ENCODE measurements at regions not wholly inside any gene's neighbourhood (a gene's known extent, or its start where the extent isn't known, plus 50 kb on each side); places are given as distances from the start of the nearest gene placed in this dataset.
"Not testable (repeated sequence)": the region's sequence is repeated elsewhere in the genome, so short reads cannot be mapped to it uniquely, and the experiment has no call there.

DNA sequence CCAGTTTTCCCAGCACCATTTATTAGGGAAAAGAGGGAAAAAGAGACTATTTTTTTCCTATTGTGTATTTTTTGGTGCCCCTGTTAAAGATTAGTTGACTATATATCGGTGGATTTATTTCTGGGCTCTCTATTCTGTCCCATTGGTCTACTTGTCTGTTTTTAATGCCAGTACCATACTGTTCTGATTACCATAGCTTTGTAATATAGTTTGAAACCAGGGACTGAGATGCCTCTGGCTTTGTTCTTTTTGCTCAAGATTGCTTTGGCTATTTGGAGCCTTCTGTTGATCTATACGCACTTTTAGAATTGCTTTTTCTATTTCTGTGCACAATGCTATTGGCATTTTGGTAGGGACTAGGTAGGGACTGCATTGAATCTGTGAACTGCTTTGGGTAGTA lies 151.7 kb downstream of the ADCYAP1 start:
- no peak for DNase-seq (ENCODE audit: low read depth)
- no peak overlapping the region for H3K4me3 ChIP-seq (ENCODE audit: low read depth, low read length)
- TF ChIP-seq, protein P1, sequence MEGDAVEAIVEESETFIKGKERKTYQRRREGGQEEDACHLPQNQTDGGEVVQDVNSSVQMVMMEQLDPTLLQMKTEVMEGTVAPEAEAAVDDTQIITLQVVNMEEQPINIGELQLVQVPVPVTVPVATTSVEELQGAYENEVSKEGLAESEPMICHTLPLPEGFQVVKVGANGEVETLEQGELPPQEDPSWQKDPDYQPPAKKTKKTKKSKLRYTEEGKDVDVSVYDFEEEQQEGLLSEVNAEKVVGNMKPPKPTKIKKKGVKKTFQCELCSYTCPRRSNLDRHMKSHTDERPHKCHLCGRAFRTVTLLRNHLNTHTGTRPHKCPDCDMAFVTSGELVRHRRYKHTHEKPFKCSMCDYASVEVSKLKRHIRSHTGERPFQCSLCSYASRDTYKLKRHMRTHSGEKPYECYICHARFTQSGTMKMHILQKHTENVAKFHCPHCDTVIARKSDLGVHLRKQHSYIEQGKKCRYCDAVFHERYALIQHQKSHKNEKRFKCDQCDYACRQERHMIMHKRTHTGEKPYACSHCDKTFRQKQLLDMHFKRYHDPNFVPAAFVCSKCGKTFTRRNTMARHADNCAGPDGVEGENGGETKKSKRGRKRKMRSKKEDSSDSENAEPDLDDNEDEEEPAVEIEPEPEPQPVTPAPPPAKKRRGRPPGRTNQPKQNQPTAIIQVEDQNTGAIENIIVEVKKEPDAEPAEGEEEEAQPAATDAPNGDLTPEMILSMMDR (IDR thresholded peaks at IDR 0.05; ENCODE audit: low read depth, low read length, missing control alignments) = no peak

- no peak overlapping the region for H3K4me3 ChIP-seq (ENCODE audit: low read depth, low read length)
- TF ChIP-seq, protein P1 (IDR thresholded peaks at IDR 0.05; ENCODE audit: low read depth, low read length, missing control alignments) = no peak
- no peak for DNase-seq (ENCODE audit: low read depth)
These were observed 152.7 kb downstream of the ADCYAP1 start for GRCh38 chr18:1057367-1057766.

DNA sequence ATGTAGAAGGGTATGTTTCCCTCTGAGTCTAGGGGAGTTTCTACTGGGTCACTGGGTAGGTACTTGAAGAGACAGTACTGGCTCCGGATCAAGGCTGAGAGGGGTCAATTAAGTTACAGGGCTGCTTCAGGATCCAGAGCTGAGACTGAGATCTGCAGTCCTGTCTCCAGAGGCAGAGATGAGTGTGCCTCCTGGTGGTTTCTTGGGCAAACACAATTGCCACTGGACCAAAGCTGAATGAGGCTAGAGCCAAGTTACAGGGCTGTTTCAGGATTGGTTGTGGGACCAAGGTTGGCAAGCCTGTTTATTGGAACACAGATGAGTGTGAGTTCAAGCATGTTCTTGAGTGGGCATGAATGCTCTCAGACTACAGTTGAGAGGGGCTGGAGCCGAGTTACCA lies 157.9 kb downstream of the ADCYAP1 start:
- H3K4me3 ChIP-seq (ENCODE audit: low read depth, low read length) = no peak overlapping the region
- TF ChIP-seq, protein P1 (IDR thresholded peaks at IDR 0.05; ENCODE audit: low read depth, low read length, missing control alignments) = peak; percentile 21
- no peak for DNase-seq (ENCODE audit: low read depth)

DNA sequence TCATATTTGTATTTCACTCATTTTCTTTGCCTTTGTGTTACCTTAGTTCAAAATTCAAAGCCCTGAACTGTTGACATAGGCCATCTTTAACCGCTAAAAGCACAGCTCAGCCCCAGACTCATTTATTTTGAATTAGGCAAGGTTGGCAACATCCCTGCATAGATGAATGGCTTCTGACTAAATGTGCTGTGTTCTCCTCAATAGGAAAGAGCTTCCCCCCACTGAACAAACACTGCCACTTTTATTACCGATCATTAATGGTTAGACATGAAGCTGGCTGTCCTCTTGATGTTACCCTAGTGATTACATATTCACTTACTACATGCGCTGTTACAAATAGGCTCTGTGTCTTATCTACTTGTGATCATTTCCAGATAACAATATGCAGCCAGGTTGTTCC lies 170.7 kb downstream of the ADCYAP1 start:
- DNase-seq (ENCODE audit: low read depth) = no peak
- no peak overlapping the region for H3K4me3 ChIP-seq (ENCODE audit: low read depth, low read length)
- TF ChIP-seq, protein P1 (IDR thresholded peaks at IDR 0.05; ENCODE audit: low read depth, low read length, missing control alignments) = no peak

DNA sequence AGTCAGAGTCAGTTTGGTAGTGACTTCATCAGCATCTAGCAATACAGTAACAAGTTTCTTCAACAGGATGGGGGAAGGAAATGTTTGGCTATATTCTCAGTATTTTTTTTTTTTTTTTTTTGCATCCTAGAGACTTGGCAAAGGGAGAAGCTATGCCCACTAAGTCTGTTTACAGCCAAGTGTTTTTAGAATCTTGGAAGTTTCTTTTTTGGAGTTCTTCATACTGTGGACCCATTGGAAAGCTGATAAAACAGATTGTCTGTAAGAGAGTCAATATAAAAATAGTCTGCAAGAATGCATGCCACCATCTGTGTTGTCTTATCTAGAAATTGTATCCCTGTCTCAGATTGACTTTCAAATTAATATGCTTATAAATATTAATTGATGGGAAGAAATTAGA lies 171.2 kb downstream of the ADCYAP1 start:
- TF ChIP-seq, protein P1 (IDR thresholded peaks at IDR 0.05; ENCODE audit: low read depth, low read length, missing control alignments) = no peak
- DNase-seq (ENCODE audit: low read depth) = no peak
- no peak overlapping the region for H3K4me3 ChIP-seq (ENCODE audit: low read depth, low read length)

GRCh38 chr18:1078301-1078700 lies 173.6 kb downstream of the ADCYAP1 start:
- H3K4me3 ChIP-seq (ENCODE audit: low read depth, low read length) = no peak overlapping the region
- no peak for DNase-seq (ENCODE audit: low read depth)
- TF ChIP-seq, protein P1 (IDR thresholded peaks at IDR 0.05; ENCODE audit: low read depth, low read length, missing control alignments) = no peak

GRCh38 chr18:1083675-1084074 lies 179.0 kb downstream of the ADCYAP1 start:
- DNase-seq (ENCODE audit: low read depth); H3K4me3 ChIP-seq (ENCODE audit: low read depth, low read length): not testable (repeated sequence)

GRCh38 chr18:1090758-1091157 lies 186.1 kb downstream of the ADCYAP1 start:
- TF ChIP-seq, protein P1 (IDR thresholded peaks at IDR 0.05; ENCODE audit: low read depth, low read length, missing control alignments) = no peak
- no peak overlapping the region for H3K4me3 ChIP-seq (ENCODE audit: low read depth, low read length)

More at GRCh38 chr18:1090758-1091157, 186.1 kb downstream of the ADCYAP1 start:
- no peak for DNase-seq (ENCODE audit: low read depth)

All from GM12864 (cell line).